ENCODE measurements at regions not wholly inside any gene's neighbourhood (a gene's known extent, or its start where the extent isn't known, plus 50 kb on each side); places are given as distances from the start of the nearest gene placed in this dataset.
"Not testable (repeated sequence)": the region's sequence is repeated elsewhere in the genome, so short reads cannot be mapped to it uniquely, and the experiment has no call there.

DNA sequence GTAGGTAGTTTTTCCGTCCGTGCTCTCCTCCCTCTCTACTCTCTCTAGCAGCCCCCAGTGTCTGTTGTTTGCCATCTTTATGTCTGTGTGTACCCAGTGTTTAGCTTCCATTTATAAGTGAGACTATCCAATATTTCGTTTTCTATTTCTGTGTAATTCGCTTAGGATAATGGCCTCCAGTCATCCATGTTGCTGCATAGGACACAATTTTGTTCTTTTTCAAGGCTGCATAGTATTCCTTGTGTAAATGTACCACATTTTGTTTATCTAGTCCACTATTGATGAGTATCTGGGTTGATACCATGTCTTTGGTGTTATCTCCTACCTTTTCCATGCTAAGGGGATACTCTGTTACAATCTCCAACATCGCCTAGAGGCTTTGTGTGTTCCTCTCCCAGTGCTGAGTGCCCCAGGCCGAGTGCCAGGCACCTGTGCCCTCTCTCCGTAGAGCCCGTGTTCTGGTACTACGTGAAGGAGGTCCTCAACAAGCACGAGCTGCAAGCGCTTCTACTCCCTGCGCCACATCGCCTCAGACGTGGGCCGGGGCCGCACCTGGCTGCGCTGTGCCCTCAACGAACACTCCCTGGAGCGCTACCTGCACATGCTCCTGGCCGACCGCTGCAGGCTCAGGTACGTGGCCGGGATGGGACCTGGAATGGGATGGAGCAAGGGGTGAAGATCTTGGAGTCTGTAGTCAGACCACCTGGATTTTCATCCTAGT lies 51.0 kb downstream of the NPIPB11 start:
- DNase-seq (ENCODE audit: low spot score), result not testable (repeated sequence)

DNA sequence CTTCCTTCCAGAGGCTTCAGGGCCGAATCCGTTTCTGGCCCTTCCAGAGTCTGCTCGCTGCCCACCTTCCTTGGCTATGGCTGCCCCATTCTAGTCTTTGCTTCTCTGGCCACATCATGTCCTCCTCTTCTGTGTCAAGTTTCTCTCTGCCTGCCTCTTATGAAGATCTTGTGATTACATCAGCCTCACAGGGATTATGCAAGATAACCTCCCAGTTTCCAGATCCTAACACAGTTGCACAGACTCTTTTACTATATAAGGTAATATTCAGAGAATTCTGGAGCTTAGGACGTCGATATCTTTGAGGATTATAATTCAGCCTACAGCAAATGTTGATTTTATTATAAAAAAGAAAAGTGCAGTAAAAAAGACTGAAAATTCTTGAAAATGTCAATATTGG lies 52.1 kb downstream of the NPIPB11 start:
- not testable (repeated sequence) for DNase-seq (ENCODE audit: low spot score)

DNA sequence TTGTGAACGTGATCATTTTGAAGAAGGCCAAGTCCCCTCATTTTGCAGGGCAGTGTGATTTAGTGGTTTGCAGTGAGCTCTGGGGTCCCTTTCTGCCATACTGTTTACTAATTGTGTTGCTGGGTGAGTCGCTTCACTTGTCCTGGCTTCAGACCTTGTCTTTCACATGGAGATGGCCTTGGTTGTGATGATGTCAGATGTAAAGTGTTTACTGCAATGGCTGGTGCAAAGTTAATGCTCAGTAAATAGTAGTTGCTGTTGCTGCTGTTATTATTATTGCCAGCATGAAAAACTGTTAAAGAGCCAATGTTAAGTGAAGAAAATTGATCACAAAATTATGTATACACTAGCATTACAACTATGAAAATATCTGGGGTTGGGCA lies 53.9 kb downstream of the NPIPB11 start:
- DNase-seq (ENCODE audit: low spot score), result not testable (repeated sequence)

DNA sequence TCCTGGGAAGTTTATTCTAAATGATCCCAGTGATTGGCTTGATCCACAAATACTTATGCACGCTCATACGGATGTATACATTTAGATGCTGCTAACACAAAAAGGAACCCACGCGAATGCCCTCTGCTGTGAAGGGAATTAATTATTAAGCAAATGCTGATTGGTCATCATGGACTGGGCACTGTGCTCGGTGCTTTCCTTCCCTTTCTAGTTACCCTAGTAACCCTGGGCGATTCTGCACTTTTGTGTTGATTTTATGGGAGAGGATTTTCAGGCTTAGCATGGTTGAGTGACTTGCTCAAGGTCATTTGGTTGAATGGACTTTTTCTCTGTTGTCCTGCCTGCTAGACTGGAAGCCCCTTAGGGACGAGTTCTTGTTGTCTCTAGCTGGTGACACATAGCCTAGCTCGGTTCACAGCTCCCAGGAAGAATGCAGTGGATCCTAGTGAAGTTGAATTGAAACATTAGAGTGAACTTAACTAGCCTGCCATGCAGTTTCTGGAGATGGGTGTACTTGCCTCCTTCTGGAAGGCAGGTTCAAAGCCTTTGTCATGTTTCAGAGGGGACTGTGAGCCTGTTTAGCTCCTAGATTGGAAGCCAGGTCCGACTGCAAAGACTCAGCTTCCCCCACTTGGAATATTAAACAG lies 54.4 kb downstream of the NPIPB11 start:
- not testable (repeated sequence) for DNase-seq (ENCODE audit: low spot score)

DNA sequence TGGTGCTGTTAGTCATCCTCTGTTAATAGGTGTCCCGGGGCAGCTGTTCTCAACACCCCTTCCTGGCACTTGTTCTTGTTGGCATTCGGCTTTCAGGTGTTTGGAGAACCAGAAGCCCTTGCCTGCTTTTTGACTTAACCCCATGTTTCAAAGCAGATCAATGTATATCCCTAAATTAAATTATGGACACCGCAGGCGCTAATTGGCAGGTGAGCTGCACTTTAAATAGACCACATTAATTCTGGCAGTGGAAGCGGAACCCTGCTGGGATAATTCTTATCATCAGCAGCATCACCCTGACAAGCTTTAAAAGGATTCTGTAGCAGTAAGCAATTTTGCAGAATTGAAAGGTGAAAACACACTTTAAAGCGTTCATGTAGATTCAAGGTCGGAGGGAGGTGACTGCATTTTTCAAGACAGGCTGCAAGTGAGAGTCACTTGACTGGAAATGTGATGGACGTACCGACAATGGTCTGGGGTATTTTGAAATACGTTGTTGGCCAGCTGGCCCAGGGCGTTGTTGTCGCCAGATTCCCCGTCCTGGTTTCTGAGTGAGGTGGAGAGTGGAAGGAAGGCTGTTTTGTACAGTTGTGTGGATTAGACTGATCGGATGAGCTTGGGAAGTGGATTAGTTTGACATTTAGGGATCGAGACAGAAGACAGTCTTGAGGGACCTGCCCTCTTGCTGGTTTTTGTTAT lies 55.1 kb downstream of the NPIPB11 start:
- not testable (repeated sequence) for DNase-seq (ENCODE audit: low spot score)

DNA sequence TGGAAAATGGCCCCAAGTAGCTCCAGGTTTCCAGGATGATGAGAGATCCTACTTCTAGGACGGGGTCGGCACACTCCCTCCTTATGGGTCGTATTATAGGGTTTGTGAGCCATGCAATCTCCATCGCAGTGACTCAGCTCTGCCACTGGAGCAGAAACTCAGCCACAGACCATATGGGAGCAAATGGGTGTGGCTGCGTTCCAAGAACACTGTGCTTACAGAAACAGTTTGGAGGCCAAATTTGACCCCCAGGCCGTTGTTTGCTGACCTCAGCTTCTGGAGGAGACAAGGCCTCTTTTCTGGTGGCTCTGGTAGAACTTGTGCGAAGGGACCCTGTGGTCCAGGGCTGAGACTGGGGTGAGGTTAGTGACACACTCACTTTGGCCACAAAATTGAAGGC lies 56.5 kb downstream of the NPIPB11 start:
- not testable (repeated sequence) for DNase-seq (ENCODE audit: low spot score)

DNA sequence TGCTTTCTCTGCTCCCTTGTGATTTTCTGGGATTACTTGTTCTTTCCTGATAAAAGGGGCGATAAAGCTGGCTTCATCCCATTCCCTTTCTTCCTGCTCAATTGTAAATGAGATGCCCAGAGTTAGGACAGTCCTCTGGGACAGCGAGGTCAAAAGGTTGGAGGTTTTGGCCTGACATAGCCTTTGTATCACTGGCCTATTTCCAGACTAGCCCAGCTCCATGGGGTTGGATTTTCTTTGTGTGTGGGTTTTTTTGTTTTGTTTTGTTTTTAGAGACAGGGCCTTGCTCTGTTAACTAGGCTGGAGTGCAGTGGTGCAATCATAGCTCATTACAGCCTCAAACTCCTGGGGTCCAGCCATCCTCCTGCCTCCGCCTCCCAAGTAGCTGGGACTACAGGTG lies 57.8 kb downstream of the NPIPB11 start:
- DNase-seq (ENCODE audit: low spot score), result not testable (repeated sequence)

DNA sequence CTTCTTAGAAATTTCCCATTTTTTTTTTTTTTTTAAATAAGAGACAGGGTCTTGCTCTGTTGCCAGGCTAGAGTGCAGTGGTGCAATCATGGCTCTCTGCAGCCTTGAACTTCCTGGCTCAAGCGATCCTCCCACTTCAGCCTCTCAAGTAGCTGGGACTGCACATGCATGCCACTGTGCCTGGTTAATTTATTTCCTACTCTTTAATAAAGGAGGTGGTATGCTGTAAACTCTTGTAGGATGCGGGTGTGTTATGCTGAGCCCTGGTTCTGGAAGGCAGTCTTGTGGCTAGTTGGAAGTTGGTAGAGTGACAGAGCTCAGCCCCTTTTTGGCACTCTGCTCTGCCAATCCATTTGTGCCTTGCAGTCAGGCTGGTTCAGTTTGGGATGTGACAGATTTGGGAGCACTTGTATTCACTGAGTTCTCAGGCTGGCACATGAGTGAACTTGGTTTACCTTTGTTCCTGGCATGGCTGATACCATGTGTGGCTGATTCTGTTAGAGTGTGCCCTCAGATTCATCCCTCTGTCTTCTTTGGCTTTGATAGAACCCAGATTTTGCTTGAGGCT lies 58.3 kb downstream of the NPIPB11 start:
- DNase-seq (ENCODE audit: low spot score), result not testable (repeated sequence)

DNA sequence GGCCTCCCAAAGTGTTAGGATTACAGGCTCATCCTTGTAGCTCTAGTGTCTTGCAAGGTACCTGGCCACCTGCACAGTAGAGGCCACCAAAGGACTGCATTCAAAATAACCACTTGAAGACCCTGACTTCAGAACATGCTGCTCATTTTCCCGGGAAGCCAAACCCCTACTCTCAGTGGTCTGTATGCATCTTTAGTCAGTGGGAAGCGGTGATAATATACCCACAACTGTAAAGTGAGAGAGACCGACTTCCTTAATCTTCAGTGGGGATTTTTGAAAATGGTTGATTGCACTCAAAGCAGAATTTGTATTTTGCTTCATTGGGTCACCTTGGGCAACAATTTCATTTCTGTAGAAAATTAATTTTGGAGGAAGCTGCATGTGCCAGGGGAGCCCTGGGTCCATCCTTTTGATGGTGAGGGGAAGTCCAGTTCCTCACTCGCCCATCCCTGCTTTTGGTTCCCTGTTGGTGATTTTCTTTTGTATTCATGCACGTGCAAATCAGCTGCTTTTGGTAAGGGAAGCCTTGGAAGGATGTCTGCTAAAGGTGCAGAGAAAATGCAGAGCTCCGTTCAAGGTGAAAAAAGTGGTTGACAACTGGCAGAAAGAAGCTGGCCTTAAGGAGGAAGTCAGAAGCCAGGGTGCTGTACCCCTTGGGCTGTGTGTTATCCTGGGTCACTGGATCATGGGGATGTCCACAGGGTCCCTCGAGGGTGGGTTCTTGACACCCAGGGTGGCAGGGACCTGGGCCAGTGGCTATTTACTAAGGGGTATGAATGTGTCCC lies 59.5 kb downstream of the NPIPB11 start:
- not testable (repeated sequence) for DNase-seq (ENCODE audit: low spot score)

DNA sequence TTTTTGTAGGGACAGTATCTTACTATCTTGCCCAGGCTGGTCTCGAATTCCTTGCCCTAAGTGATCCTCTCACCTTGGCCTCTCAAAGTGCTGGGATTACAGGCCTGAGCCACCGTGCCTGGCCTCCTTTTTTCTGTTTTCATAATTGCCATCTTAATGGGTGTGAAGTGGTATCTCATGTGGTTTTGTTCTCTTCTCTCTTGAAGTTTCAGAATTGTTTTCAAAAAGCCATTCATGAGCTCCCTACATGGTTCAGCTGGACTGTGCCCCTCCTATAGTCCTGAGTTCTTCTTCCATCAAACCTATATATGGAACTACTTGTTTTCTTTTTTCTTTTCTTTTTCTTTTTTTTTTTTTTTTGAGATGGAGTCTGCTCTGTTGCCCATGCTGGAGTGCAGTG lies 60.3 kb downstream of the NPIPB11 start:
- DNase-seq (ENCODE audit: low spot score), result not testable (repeated sequence)

DNA sequence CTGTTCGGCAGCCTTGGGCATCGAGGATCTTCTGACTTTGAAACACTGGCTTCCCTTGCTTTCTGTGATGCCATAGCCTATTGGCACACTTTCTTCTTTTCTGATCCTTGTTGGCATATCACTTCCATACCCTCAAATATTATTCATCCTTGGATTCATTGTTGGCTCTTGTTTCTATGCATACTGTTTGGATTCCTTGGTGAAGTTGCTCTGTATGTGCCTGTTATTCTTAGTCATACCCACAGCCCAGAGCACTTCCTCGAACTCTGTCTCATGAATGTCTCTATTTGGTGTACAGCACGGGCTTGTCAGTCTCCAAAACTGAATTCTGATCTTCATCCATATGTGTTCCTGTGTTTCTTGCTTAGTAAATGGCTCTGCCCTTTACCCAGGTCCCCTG lies 63.6 kb downstream of the NPIPB11 start:
- not testable (repeated sequence) for DNase-seq (ENCODE audit: low spot score)

DNA sequence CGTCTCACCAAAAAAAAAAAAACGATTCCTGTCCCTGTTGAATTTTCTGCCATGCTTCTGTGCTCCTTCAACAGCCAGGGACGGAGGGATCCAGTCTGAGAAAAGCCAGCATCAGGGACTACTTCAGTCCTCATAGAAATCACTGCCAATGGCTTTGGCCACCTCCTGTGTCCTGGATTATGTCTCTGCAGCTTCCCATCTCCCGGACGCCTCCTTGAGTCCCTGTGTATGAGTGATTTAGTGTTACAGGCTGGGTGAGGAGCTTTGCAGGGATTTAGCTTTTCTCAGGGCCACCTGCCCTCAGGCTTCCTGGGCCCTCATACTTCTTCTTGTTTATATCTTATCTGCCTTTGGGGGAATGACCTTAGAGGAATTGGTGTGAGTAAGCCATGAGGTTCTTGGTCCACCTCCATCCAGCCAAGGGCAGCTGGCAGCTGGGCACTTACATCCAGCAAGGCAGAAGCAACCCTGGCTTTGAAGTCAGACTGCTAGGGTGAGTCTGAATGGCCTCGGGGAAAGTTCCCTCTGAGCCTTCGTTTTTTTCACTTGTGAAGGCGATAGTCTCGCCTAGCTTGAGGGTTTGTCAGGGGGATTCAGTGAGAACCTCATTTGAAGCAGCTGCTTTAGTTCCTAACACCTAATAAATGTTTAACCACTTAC lies 65.6 kb downstream of the NPIPB11 start:
- not testable (repeated sequence) for DNase-seq (ENCODE audit: low spot score)

DNA sequence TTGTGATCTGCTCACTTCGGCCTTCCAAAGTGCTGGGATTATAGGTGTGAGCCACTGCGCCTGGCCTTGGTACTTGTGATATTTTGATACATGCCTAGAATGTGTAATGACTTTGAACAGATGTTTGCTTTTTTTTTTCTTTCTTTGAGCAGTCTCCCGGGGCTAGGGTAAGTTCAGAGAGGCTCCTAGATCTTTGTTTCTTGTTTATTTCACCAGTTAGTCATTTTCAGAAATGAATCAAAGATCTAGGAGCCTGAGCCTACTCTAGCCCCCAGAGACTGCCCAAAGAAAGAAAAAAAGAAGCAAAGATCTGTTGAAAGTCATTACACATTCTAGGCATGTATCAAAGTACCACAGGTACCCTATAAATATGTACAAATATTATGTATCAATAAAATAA lies 66.3 kb downstream of the NPIPB11 start:
- not testable (repeated sequence) for DNase-seq (ENCODE audit: low spot score)

DNA sequence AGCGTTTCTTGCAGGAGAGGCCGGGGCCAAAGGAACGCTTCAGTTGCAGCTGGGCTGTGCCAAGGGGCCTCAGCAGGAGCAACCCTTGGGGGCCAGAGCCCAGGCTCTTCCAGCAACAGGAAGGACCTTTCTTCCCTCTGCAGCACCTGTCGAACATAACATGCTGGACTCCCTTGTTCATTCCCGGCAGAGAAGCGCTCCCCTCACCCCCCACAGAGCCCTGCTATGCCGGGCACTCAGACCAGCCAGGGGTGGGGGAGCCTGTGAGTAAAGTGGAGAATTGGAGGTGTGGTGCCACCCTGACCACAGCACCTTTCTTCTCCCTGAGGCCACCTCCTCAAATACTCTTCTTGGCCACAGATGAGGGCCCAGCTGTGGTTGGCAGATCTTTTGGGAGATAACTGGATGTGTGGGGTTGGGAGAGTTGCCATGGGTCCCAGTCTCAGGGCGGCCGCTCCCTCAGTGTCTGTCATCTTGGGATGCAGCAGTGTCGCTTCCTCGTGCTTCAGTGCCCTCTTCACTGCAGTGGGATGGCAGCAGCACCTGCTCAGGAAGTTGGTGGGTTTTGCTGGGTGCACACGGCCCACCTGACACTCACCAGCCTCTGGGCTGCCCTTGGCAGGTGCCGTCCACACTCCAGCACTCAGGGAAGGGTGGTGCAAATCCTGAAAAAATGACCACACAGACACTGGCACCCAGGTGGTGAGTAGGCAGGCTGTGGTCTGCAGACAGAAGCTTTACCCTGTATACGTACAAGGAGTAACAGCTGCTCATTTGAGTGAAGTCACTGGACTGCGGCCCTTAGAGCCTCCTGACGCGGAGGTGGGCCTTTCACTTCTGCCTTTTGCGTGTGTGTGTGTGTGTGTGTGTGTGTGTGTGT lies 67.5 kb downstream of the NPIPB11 start:
- DNase-seq (ENCODE audit: low spot score), result not testable (repeated sequence)

DNA sequence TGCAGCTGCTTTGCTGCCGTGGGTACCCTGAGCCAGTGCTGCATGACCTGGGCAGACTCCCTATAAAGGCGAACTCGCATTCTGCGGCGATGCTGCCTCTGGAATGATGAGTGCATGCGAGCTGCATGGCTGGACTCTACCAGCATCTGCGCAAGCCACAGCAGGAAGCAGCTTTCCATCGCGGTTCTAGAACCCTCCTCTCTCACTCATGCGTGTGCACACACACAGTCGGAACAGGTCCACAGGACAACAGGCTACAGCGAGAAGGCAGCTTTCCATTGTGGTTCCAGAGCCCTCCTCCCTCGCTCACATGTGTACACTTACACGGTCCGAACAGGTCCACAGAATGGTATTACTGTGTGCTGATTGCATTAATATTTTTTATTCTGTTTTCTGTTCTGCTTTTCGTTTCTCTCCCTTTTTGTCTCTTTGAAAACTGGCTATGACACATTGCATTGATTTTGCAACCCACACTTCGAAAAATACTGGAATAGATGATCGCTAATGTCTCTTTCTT lies 69.1 kb downstream of the NPIPB11 start:
- not testable (repeated sequence) for DNase-seq (ENCODE audit: low spot score)

DNA sequence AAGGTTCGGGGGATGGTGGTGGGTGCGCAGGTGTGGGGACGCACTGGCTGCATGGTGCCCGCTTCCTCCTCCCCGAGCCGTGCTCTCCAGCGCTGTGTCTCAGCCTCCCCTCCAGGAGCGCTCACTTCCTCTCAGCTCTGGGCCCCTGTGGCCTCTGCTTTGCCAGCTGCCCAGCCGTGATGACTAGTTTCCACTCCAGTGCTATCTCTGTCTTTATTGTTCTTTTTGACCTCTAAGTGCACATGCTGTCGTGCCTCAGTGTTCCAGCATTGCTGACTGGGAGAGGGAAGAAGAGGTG lies 71.0 kb downstream of the NPIPB11 start:
- not testable (repeated sequence) for DNase-seq (ENCODE audit: low spot score)

DNA sequence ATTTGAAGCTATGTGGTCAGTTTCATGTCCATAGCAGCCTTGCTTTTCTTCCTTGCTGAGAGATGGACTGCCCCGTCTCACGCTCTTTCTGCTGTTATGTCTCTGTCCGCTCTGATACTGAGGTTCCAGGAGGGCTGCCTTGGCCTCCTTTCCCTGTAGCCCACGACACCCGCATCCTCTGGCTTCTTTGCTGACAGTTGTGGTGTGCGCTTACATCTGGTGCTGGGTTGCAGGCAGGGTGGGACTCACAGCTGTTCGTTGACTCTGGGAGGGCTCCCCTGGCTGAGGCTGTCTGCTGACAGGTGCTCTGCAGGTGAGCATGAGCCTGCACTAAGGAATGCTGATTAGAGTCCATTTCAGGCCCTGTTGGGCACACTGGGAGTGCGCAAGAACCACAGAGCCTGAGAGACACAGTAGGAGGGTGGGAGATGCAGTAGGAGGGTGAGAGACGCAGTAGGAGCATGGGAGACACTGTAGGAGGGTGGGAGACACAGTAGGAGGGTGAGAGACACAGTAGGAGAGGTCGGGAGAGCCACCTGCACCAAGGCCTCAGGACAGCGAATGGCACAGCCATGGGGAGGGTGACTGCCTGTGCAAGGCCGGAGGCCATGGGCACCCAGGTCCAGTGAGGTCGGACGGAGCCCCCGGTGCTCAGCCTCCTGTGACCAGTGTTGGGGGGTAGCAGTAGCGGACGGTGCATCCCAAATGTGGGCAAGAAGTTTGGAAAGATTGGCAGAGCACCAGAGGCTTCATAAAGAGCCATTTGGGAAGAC lies 71.5 kb downstream of the NPIPB11 start:
- not testable (repeated sequence) for DNase-seq (ENCODE audit: low spot score)

DNA sequence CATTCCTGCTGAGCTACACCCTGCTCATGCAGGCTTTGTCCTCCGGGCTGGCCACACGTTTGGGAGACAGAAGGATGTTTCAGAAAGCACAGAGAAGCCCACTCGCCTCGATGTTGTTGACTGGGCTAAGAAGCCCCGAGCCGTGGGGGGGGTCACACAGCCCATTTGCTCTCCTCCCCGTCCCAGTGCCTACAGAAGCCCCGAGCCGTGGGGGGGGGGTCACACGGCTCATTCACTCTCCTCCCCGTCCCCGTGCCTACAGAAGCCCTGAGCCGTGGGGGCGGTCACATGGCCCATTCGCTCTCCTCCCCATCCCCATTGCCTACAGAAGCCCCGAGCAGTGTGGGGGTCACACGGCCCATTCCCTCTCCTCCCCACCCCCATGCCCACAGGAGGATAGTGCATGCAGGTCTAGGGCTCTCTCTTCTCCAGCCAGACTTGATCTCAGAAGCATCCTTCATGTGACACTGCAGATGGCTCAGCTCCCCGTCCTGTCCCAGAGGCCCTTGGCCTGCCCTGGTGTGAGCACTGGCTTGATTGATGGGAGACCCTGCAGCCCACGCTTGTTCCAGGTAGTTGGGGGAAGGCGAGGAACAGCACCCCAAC lies 72.9 kb downstream of the NPIPB11 start:
- DNase-seq (ENCODE audit: low spot score), result not testable (repeated sequence)

DNA sequence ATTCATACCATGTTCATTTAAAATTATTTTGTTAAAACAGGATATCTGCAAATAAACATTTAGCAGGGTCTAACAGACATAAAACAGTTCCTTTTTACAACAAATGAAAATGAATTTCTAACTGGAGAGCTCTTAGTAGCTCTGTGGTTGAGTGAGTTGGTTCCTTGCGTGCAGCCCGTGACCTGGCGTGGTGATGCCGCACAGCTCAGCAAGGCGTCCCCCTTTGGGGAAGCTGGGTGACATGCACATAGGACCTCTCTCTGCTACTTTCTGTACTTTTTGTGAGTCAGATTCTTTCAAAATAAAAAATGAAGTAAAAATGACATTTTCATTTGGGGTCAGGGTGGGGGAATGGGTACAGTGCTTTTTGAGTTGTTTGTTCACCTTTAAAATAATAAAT lies 75.9 kb downstream of the NPIPB11 start:
- not testable (repeated sequence) for DNase-seq (ENCODE audit: low spot score)

Data from globus pallidus (tissue), 1 donor.